ENCODE measurements at regions not wholly inside any gene's neighbourhood (a gene's known extent, or its start where the extent isn't known, plus 50 kb on each side); places are given as distances from the start of the nearest gene placed in this dataset.

DNA sequence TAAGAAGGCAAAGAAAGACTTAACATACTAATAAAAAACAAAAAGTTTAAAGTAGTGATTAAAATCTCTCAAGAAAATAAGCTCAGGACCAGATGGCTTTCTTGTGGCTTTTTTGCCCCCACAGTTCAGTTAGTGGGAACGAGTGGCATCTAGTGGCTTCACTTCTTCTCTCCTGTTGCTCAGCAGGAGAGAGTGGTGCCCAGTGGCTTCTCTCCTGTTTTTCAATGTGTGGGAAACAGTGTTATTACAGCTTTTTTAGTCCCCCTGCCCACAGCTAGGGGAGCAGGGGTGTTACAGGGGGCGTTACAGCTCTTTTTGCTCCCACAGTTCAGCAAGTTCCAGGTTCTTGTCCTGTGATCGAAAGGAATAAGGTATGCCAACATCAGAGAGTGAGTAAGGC, 135.2 kb downstream of the RERGL start:
- no peaks in the 10 kb centered on the region for H3K9me3 ChIP-seq
- intact Hi-C loops (cut with DNase I; ENCODE audit: low total_unique reads) = no loop called here
- no peaks in the 10 kb centered on the region for H3K27me3 ChIP-seq
- H3K36me3 ChIP-seq = no peaks in the 10 kb centered on the region
- no peak for TF ChIP-seq POLR2AphosphoS5 (IDR thresholded peaks at IDR 0.05)
- no peak for TF ChIP-seq POLR2A (IDR thresholded peaks at IDR 0.05)
- no peak for TF ChIP-seq EP300 (IDR thresholded peaks at IDR 0.05)
- TF ChIP-seq, protein P1, sequence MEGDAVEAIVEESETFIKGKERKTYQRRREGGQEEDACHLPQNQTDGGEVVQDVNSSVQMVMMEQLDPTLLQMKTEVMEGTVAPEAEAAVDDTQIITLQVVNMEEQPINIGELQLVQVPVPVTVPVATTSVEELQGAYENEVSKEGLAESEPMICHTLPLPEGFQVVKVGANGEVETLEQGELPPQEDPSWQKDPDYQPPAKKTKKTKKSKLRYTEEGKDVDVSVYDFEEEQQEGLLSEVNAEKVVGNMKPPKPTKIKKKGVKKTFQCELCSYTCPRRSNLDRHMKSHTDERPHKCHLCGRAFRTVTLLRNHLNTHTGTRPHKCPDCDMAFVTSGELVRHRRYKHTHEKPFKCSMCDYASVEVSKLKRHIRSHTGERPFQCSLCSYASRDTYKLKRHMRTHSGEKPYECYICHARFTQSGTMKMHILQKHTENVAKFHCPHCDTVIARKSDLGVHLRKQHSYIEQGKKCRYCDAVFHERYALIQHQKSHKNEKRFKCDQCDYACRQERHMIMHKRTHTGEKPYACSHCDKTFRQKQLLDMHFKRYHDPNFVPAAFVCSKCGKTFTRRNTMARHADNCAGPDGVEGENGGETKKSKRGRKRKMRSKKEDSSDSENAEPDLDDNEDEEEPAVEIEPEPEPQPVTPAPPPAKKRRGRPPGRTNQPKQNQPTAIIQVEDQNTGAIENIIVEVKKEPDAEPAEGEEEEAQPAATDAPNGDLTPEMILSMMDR (IDR thresholded peaks at IDR 0.05) = no peak
- no peak overlapping the region for H3K27ac ChIP-seq
- no peaks in the 10 kb centered on the region for H3K4me1 ChIP-seq
- DNase-seq = no peak
- 45 to 57% (median 51%) methylated on average over 3 of the region's 3 CpGs for WGBS, 5 donors
- H3K4me3 ChIP-seq = no peak overlapping the region

- Histone ChIP-seq H3K27ac (no peak overlapping the region), H3K36me3 (no peaks in the 10 kb centered on the region), H3K4me3 (no peak overlapping the region), H3K4me1 (no peaks in the 10 kb centered on the region), H3K9me3 (no peaks in the 10 kb centered on the region), H3K27me3 (no peaks in the 10 kb centered on the region)
- TF ChIP-seq POLR2A (IDR thresholded peaks at IDR 0.05) = no peak
- no peak for TF ChIP-seq EP300 (IDR thresholded peaks at IDR 0.05)
- TF ChIP-seq, protein P1 (IDR thresholded peaks at IDR 0.05) = no peak
- TF ChIP-seq POLR2AphosphoS5 (IDR thresholded peaks at IDR 0.05) = no peak
- intact Hi-C loops (cut with DNase I; ENCODE audit: low total_unique reads) = no loop called here
- no peak for DNase-seq
- 53 to 79% (median 68%) methylated on average over 2 of the region's 2 CpGs for whole genome bisulfite sequencing, 5 donors
These were observed 139.1 kb downstream of the RERGL start for GRCh38 chr12:17950898-17951297.

- 79 to 100% (median 84%) methylated on average over 2 of the region's 2 CpGs for WGBS, 5 donors
- Histone ChIP-seq H3K4me3 (no peak overlapping the region), H3K27ac (no peak overlapping the region), H3K36me3 (no peaks in the 10 kb centered on the region), H3K4me1 (no peaks in the 10 kb centered on the region), H3K27me3 (no peaks in the 10 kb centered on the region), H3K9me3 (no peaks in the 10 kb centered on the region)
- no peak for DNase-seq
- TF ChIP-seq POLR2AphosphoS5 (IDR thresholded peaks at IDR 0.05) = no peak
- TF ChIP-seq POLR2A (IDR thresholded peaks at IDR 0.05) = no peak
- no peak for TF ChIP-seq EP300 (IDR thresholded peaks at IDR 0.05)
- TF ChIP-seq, protein P1 (IDR thresholded peaks at IDR 0.05) = no peak
- intact Hi-C loops (cut with DNase I; ENCODE audit: low total_unique reads) = no loop called here
These were observed 140.3 kb downstream of the RERGL start for GRCh38 chr12:17949558-17950141.

DNA sequence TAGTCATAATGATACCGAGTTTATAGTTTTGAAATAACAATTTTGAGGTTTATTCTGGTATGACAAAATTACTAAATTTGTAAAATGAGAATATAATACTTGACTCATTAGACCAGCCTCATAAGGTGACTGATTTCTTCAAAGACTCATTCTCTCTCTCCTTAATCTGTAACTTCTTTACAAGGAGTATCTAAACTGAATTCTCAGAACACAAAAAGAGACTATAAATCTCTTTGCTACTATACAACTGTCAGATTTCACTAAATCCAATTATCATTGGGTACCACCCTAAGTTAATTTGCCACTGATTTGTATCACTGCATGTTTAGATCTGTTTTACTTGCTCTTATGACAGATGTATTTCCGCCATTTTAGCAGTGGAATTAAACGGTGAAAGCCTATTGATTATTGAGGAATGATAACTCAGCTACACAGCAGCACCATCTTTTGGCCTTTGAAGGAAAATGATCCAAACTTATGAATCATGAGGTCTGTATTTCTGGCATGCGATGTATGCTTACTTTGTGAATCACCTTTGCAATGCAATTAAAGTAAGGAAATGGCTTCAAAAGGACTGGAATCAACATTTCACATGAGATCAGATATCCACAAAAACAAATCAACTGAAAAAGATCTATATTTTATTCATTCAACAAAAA, 161.2 kb downstream of the RERGL start:
- H3K27me3 ChIP-seq = no peaks in the 10 kb centered on the region
- no peaks in the 10 kb centered on the region for H3K36me3 ChIP-seq
- no peaks in the 10 kb centered on the region for H3K9me3 ChIP-seq
- WGBS, 5 donors = 52 to 57% (median 52%) methylated on average over 4 of the region's 4 CpGs
- H3K4me3 ChIP-seq = no peak overlapping the region
- H3K4me1 ChIP-seq = no peaks in the 10 kb centered on the region
- peak in 1 of 2 donors; percentile 9 for DNase-seq
- no peak overlapping the region for H3K27ac ChIP-seq
- TF ChIP-seq POLR2A (IDR thresholded peaks at IDR 0.05) (no peak), POLR2AphosphoS5 (IDR thresholded peaks at IDR 0.05) (no peak), EP300 (IDR thresholded peaks at IDR 0.05) (no peak)
- TF ChIP-seq, protein P1 (IDR thresholded peaks at IDR 0.05) = no peak
- intact Hi-C loops (cut with DNase I; ENCODE audit: low total_unique reads) = no loop called here

Measured in stomach (tissue), 8 donors.